ENCODE measurements at regions not wholly inside any gene's neighbourhood (a gene's known extent, or its start where the extent isn't known, plus 50 kb on each side); places are given as distances from the start of the nearest gene placed in this dataset.
A peak's percentile ranks its signal among the peaks of the same experiment; 100 is the strongest.
"Not testable (repeated sequence)": the region's sequence is repeated elsewhere in the genome, so short reads cannot be mapped to it uniquely, and the experiment has no call there.

DNA sequence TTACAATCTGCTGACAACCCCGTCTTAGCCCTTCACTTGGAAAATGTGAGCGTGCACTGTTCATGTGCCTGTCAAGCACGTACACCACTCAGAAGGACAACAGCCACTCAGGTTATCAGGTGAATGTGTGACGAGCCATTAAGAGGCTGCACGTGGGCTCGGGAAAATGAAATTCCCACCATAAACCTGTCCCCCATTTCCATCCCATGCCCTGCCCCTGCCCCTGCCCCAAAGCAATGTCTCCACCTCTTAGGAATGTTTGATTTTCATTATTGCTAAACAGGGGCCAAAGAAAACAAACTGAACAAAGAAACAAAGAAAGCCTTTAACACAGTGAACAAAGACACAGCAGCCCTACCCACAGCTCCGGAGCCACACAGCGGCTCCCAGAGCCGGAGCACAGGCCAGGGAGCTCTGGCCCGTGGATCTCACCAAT, 90.5 kb downstream of the TMEM18 start:
- no peaks in the 10 kb centered on the region for H3K36me3 ChIP-seq
- TF ChIP-seq, protein P1, sequence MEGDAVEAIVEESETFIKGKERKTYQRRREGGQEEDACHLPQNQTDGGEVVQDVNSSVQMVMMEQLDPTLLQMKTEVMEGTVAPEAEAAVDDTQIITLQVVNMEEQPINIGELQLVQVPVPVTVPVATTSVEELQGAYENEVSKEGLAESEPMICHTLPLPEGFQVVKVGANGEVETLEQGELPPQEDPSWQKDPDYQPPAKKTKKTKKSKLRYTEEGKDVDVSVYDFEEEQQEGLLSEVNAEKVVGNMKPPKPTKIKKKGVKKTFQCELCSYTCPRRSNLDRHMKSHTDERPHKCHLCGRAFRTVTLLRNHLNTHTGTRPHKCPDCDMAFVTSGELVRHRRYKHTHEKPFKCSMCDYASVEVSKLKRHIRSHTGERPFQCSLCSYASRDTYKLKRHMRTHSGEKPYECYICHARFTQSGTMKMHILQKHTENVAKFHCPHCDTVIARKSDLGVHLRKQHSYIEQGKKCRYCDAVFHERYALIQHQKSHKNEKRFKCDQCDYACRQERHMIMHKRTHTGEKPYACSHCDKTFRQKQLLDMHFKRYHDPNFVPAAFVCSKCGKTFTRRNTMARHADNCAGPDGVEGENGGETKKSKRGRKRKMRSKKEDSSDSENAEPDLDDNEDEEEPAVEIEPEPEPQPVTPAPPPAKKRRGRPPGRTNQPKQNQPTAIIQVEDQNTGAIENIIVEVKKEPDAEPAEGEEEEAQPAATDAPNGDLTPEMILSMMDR (IDR thresholded peaks at IDR 0.05), result no peak
- TF ChIP-seq POLR2A (IDR thresholded peaks at IDR 0.05) (no peak), POLR2AphosphoS5 (IDR thresholded peaks at IDR 0.05) (no peak)
- no peaks in the 10 kb centered on the region for H3K9me3 ChIP-seq
- peak in 1 of 2 donors; percentile 21 for DNase-seq (ENCODE audit: low spot score in 2 of 2)
- intact Hi-C loops (cut with DNase I; ENCODE audit: low total_unique reads), result no loop called here
- no peaks in the 10 kb centered on the region for H3K27me3 ChIP-seq
- H3K4me3 ChIP-seq, result peak overlapping the region in 1 of 3 donors; percentile 5
- peaks cover 0 to 7% of the 10 kb centered on the region in 2 donors for H3K4me1 ChIP-seq
- peak overlapping the region; percentile 80 to 90 for H3K27ac ChIP-seq

DNA sequence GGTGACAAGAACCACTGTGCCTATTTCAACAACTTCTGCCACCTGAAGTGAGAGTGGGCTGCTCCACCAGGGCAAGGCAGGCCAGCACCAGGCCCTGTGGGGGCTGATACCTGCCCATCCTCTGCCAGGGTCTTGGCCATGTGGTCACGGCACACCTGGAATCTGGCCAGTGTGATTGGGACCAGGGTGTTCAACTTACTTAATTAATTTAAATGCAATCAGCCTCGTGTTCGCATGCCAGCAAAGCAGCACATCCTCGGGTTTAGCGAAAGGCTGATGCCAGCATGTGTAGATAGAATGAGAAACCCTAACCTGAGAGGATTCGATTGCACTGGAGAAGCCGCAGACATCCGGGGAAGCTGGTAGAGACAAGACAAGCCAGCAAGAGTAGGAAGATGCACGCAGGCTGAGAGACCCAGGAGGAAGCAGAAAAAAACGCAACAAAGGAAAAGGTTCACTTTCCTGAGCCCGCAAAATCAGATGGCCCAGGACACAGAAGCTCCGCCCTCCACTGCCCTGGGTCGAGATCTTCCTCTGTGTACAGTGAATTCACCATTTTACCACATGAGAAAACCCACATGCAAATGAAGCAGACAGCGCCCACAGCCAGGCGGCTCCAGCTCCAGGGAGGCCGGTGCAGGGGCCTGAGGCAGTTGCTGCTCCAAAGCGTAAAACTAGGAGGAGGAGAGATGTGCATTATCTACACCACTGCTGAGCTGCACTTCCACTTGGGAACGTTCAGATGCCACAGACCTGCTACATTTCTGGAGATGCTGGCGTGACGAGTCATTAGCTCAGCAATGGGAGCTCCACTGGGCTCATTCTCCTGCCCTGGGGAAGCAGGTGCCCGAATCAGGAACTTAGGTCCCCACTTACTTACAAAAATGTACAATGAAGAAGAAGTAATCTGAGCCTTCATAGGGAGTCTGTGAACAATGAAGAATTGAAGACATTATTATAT, 92.1 kb downstream of the TMEM18 start:
- intact Hi-C loops (cut with DNase I; ENCODE audit: low total_unique reads), result no loop called here
- peaks cover 0 to 7% of the 10 kb centered on the region in 2 donors for H3K4me1 ChIP-seq
- H3K9me3 ChIP-seq, result no peaks in the 10 kb centered on the region
- H3K27ac ChIP-seq, result peak overlapping the region; percentile 48 to 80
- peak in 1 of 2 donors; percentile 18 for DNase-seq (ENCODE audit: low spot score in 2 of 2)
- H3K27me3 ChIP-seq, result no peaks in the 10 kb centered on the region
- H3K36me3 ChIP-seq, result no peaks in the 10 kb centered on the region
- TF ChIP-seq POLR2A (IDR thresholded peaks at IDR 0.05), result no peak
- no peak for TF ChIP-seq POLR2AphosphoS5 (IDR thresholded peaks at IDR 0.05)
- TF ChIP-seq, protein P1 (IDR thresholded peaks at IDR 0.05), result no peak
- no peak overlapping the region for H3K4me3 ChIP-seq

DNA sequence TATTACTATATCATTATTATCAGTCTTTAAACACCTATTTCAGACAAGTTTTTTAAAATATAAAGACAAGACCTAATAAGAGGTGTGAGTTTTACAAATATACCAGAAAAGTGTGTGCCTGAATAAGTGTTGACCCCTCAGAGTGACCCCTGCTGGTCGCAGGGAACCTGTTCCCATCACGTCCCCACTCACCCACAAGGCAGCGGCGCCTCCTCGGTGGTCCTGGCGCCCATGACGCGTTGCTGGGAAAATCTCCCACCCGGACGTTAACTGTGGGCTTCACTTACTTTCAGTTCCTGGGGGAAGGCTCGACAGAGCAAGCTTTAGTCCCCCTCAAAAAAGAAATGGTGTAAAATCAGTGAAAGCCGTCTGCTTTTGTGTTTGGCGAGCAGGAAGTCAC, 93.5 kb downstream of the TMEM18 start:
- DNase-seq (ENCODE audit: low spot score in 2 of 2), result no peak
- no peak for TF ChIP-seq POLR2A (IDR thresholded peaks at IDR 0.05)
- no peaks in the 10 kb centered on the region for H3K9me3 ChIP-seq
- intact Hi-C loops (cut with DNase I; ENCODE audit: low total_unique reads), result no loop called here
- no peaks in the 10 kb centered on the region for H3K27me3 ChIP-seq
- H3K4me3 ChIP-seq, result no peak overlapping the region
- peaks cover 0 to under 1% of the 10 kb centered on the region in 2 donors for H3K4me1 ChIP-seq
- no peak overlapping the region for H3K27ac ChIP-seq
- no peaks in the 10 kb centered on the region for H3K36me3 ChIP-seq

DNA sequence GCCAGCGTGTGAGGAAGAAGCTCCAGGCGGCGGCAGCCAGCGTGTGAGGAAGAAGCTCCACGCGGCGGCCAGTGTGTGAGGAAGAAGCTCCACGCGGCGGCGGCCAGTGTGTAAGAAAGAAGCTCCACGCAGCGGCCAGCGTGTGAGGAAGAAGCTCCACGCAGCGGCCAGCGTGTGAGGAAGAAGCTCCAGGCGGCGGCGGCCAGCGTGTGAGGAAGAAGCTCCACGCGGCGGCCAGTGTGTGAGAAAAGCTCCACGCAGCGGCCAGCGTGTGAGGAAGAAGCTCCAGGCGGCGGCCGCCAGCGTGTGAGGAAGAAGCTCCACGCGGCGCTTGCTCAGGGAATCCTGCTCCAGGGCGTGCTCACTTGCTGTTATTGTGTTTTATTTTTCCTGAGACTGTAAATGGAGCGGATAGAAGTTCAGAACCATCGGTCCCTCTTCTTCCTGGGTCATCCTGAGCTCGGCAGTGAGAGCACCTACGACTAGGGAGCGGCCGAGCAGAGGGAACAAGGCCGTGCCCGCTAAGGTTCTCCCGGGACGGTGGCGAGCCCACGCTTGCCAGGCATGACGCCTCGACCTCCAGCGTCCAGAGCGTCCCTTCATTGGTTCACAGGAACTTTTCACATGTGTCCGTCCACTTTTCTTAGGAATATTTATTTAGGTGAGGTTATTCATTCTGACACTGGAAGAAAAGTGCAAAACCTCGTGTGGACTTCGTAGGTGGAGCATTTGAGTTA, 94.2 kb downstream of the TMEM18 start:
- no peaks in the 10 kb centered on the region for H3K36me3 ChIP-seq
- no peaks in the 10 kb centered on the region for H3K27me3 ChIP-seq
- H3K4me1 ChIP-seq, result no peaks in the 10 kb centered on the region
- intact Hi-C loops (cut with DNase I; ENCODE audit: low total_unique reads), result no loop called here
- H3K27ac ChIP-seq, result no peak overlapping the region
- DNase-seq (ENCODE audit: low spot score in 2 of 2), result no peak
- no peaks in the 10 kb centered on the region for H3K9me3 ChIP-seq
- H3K4me3 ChIP-seq, result no peak overlapping the region
- TF ChIP-seq, protein P1 (IDR thresholded peaks at IDR 0.05), result no peak
- TF ChIP-seq POLR2AphosphoS5 (IDR thresholded peaks at IDR 0.05) (no peak), POLR2A (IDR thresholded peaks at IDR 0.05) (no peak)

DNA sequence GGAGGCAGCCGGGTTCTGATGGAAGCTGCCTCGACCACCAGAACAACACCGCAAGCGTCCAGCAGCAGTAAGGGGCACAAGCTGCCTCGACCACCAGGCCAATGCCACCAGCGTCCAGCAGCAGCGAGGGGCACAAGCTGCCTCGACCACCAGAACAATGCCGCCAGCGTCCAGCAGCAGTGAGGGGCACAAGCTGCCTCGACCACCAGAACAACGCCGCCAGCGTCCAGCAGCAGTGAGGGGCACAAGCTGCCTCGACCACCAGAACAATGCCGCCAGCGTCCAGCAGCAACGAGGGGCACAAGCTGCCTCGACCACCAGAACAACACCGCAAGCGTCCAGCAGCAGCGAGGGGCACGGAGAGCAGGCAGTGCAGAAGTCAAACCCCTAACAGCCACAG, 94.9 kb downstream of the TMEM18 start:
- H3K4me3 ChIP-seq; H3K27me3 ChIP-seq; H3K27ac ChIP-seq; H3K4me1 ChIP-seq; DNase-seq (ENCODE audit: low spot score in 2 of 2); H3K36me3 ChIP-seq; H3K9me3 ChIP-seq; intact Hi-C loops (cut with DNase I; ENCODE audit: low total_unique reads): not testable (repeated sequence)

DNA sequence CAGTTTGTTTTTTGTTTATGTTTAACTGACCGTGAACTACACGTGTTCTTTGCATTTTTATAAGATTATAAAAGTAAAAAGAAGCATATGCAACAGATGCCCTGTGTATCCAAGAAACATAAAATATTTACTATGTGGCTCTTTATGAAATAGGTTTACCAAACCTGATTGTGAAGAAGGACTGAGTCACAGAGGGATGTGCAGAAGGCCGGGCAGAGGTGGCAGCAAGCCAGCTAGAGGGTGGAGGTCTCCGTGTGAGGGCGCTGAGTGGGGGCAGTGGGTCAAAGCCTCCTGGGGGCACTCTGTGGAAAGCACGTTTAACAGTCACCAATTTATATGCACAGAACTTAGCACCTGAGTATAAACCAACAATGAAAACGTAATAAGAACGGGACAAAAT, 97.2 kb downstream of the TMEM18 start:
- H3K4me3 ChIP-seq, result no peak overlapping the region
- H3K9me3 ChIP-seq, result no peaks in the 10 kb centered on the region
- no peak for DNase-seq (ENCODE audit: low spot score in 2 of 2)
- H3K4me1 ChIP-seq, result no peaks in the 10 kb centered on the region
- no peak overlapping the region for H3K27ac ChIP-seq
- no peaks in the 10 kb centered on the region for H3K27me3 ChIP-seq
- no peaks in the 10 kb centered on the region for H3K36me3 ChIP-seq
- TF ChIP-seq, protein P1 (IDR thresholded peaks at IDR 0.05), result no peak
- TF ChIP-seq POLR2A (IDR thresholded peaks at IDR 0.05) (no peak), POLR2AphosphoS5 (IDR thresholded peaks at IDR 0.05) (no peak)
- intact Hi-C loops (cut with DNase I; ENCODE audit: low total_unique reads), result no loop called here
